ENCODE measurements at regions not wholly inside any gene's neighbourhood (a gene's known extent, or its start where the extent isn't known, plus 50 kb on each side); places are given as distances from the start of the nearest gene placed in this dataset.
"Not testable (repeated sequence)": the region's sequence is repeated elsewhere in the genome, so short reads cannot be mapped to it uniquely, and the experiment has no call there.

DNA sequence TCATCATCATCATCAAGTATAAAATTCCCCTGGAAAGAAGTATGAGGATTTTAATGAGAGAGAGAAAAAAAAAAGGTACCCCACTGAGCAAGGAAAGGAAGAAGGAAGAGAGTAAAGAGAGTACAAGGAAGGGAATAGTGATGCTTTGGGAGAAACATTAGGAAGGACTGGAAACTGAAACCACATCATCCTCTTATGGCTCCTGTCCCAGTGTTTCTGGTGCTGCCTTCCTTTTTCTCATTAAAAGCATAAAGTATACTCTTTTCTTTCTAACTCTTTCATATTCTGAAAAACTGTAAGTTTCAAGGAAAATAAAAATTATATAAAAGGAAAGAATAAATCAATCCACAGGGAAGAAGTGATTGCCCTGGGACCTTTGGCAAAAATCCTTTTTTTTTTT lies 616.4 kb upstream of the CBLB start:
- intact Hi-C loops (cut with micrococcal nuclease), result no loop called here
- TF ChIP-seq, protein P1, sequence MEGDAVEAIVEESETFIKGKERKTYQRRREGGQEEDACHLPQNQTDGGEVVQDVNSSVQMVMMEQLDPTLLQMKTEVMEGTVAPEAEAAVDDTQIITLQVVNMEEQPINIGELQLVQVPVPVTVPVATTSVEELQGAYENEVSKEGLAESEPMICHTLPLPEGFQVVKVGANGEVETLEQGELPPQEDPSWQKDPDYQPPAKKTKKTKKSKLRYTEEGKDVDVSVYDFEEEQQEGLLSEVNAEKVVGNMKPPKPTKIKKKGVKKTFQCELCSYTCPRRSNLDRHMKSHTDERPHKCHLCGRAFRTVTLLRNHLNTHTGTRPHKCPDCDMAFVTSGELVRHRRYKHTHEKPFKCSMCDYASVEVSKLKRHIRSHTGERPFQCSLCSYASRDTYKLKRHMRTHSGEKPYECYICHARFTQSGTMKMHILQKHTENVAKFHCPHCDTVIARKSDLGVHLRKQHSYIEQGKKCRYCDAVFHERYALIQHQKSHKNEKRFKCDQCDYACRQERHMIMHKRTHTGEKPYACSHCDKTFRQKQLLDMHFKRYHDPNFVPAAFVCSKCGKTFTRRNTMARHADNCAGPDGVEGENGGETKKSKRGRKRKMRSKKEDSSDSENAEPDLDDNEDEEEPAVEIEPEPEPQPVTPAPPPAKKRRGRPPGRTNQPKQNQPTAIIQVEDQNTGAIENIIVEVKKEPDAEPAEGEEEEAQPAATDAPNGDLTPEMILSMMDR (IDR thresholded peaks at IDR 0.05), result no peak
- Mint-ChIP-seq H3K9me3 (peaks cover 3% of the 10 kb centered on the region), H3K4me1 (no peaks in the 10 kb centered on the region), H3K4me3 (no peak overlapping the region), H3K27ac (no peak overlapping the region), H3K27me3 (no peaks in the 10 kb centered on the region), H3K36me3 (ENCODE audit: low read depth) (no peaks in the 10 kb centered on the region)
- DNase-seq (no peak), ATAC-seq (ENCODE audit: low read depth) (no peak)
- POLR2A ChIA-PET, result no interaction called here
- CTCF ChIA-PET, result no interaction called here

DNA sequence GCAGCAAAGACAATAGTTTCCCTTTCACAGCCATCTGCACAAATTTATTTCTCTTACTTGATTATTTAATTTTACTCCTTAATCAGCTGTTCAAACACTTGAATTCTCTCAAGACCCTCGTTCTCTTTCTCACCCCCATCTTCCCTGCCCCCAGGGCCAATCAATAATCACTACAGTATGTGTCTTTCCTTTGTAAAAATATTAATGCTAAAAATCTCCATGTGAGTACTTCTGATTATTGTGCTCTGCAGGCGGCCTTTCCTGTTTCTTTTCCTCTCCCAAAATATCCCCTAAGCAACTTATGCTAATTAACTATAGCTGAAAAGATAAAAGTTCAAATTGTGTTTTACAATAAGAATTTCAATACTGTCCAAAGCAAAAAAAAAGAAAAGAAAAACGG lies 617.0 kb upstream of the CBLB start:
- POLR2A ChIA-PET, result no interaction called here
- Mint-ChIP-seq H3K4me1 (no peaks in the 10 kb centered on the region), H3K36me3 (ENCODE audit: low read depth) (no peaks in the 10 kb centered on the region), H3K4me3 (no peak overlapping the region), H3K27ac (no peak overlapping the region), H3K9me3 (peaks cover 3% of the 10 kb centered on the region), H3K27me3 (no peaks in the 10 kb centered on the region)
- intact Hi-C loops (cut with micrococcal nuclease), result no loop called here
- no peak for ATAC-seq (ENCODE audit: low read depth)
- no peak for DNase-seq
- CTCF ChIA-PET, result no interaction called here
- TF ChIP-seq, protein P1 (IDR thresholded peaks at IDR 0.05), result no peak

DNA sequence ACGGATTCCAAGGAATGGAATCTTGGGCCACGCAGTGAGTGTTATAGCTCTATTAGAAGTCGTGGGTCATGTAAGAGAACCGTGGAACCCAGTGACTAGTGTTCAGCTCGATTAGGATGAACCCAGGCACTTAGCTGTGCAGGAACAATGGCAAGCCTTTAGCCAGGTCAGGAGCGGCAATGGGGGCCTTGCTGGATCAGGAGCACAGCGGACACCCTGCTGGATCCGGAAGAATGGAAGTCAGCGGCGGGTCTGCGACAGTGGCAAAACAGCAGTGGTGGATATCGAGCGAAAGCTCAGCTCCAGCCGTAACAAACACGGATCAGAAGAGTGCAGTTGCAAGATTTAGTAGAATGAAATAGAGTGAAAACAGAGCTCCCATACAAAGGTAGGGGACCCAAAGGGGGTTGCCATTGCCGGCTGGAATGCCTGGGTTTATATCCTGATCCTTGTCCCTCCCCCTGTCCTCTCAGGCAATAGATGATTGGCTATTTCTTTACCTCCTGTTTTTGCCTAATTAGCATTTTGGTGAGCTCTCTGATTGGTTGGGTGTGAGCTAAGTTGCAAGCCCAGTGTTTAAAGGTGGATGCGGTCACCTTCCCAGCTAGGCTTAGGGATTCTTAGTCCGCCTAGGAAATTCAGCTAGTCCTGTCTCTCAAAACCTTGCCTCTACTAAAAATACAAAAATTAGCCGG lies 618.3 kb upstream of the CBLB start:
- H3K36me3 Mint-ChIP-seq (ENCODE audit: low read depth); POLR2A ChIA-PET; H3K4me1 Mint-ChIP-seq; ATAC-seq (ENCODE audit: low read depth); H3K27me3 Mint-ChIP-seq; H3K9me3 Mint-ChIP-seq; H3K27ac Mint-ChIP-seq; intact Hi-C loops (cut with micrococcal nuclease); H3K4me3 Mint-ChIP-seq; DNase-seq; CTCF ChIA-PET: not testable (repeated sequence)

DNA sequence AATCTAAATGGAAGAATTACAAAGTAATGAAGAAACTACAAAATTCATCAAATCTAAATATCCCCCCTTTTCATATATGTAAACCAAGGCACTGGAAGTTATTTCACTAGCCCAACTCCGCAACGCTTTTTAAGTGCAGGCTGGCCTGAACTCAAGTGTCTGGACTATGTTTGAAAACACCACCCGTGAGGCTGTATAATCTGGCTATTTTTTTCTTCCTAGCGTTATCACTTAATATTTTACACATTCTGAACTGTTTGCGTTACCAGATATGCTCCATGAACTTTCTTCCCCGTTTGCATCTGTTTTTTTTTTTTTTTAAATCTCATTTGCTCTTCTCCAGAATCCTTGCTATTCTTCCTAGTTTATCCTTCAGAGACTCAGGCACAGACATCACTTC lies 619.5 kb upstream of the CBLB start:
- DNase-seq (no peak), ATAC-seq (ENCODE audit: low read depth) (no peak)
- Mint-ChIP-seq H3K27me3 (no peaks in the 10 kb centered on the region), H3K36me3 (ENCODE audit: low read depth) (no peaks in the 10 kb centered on the region), H3K9me3 (peaks cover 3% of the 10 kb centered on the region), H3K4me3 (no peak overlapping the region), H3K27ac (no peak overlapping the region), H3K4me1 (no peaks in the 10 kb centered on the region)
- intact Hi-C loops (cut with micrococcal nuclease), result no loop called here
- ChIA-PET CTCF (no interaction called here), POLR2A (no interaction called here)
- TF ChIP-seq, protein P1 (IDR thresholded peaks at IDR 0.05), result no peak

DNA sequence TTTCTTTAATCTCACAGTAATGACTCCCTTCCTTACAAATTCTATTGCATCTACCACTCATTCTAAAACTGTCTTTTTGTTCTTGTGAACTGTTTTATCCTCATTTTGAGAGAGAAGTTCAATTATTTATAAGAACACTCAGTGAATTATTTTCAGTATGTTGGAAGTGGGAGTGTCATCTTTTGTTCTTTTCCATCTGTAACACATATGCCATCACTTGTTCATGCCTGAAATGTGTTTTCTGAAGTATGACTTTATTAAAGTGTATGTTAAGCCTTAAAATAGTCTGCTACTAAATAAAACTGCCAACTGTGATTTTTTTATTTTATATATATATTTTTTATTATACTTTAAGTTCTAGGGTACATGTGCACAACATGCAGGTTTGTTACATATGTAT lies 623.0 kb upstream of the CBLB start:
- H3K9me3 Mint-ChIP-seq, result peaks cover 3% of the 10 kb centered on the region
- CTCF ChIA-PET, result no interaction called here
- intact Hi-C loops (cut with micrococcal nuclease), result no loop called here
- TF ChIP-seq, protein P1 (IDR thresholded peaks at IDR 0.05), result no peak
- H3K4me1 Mint-ChIP-seq, result no peaks in the 10 kb centered on the region
- DNase-seq, result no peak
- POLR2A ChIA-PET, result no interaction called here
- no peaks in the 10 kb centered on the region for H3K36me3 Mint-ChIP-seq (ENCODE audit: low read depth)
- H3K27me3 Mint-ChIP-seq, result no peaks in the 10 kb centered on the region
- H3K27ac Mint-ChIP-seq, result no peak overlapping the region
- H3K4me3 Mint-ChIP-seq, result no peak overlapping the region
- ATAC-seq (ENCODE audit: low read depth), result no peak

DNA sequence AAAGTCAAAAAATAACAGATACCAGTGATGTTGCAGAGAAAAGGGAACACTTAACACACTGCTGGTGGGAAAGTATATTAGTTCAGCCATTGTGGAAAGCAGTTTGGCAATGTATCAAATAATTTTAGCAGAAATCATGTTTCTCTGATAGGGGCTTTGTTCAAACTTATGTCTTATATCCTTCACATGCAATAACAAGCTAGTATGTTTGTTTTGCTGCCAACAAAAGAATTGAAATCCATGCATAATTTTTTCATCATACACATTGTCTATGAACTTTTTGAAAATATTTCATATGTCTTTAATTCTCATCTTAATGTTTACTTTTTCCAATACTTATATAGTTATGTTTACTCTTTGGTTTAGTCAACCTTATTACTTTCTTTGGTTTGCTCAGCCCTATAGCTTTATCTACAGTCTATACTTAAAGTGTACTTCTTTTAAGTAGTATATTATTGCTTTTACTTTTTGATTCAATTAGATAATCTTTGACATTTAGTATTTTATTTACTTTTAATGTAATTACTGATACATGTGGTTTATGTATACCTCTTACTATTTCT lies 639.6 kb upstream of the CBLB start:
- H3K27ac Mint-ChIP-seq, result no peak overlapping the region
- TF ChIP-seq, protein P1 (IDR thresholded peaks at IDR 0.05), result no peak
- H3K4me3 Mint-ChIP-seq, result no peak overlapping the region
- H3K4me1 Mint-ChIP-seq, result no peaks in the 10 kb centered on the region
- DNase-seq (no peak), ATAC-seq (ENCODE audit: low read depth) (no peak)
- intact Hi-C loops (cut with micrococcal nuclease), result no loop called here
- no peaks in the 10 kb centered on the region for H3K27me3 Mint-ChIP-seq
- POLR2A ChIA-PET, result no interaction called here
- CTCF ChIA-PET, result no interaction called here
- H3K36me3 Mint-ChIP-seq (ENCODE audit: low read depth), result no peaks in the 10 kb centered on the region
- no peaks in the 10 kb centered on the region for H3K9me3 Mint-ChIP-seq

Data from activated B cell treated with CpG ODN at 0.5 μM for 24 hours (primary cell).